ENCODE measurements at regions not wholly inside any gene's neighbourhood (a gene's known extent, or its start where the extent isn't known, plus 50 kb on each side); places are given as distances from the start of the nearest gene placed in this dataset.

GRCh38 chr6:79763301-79763700 lies 132.2 kb downstream of the SH3BGRL2 start:
- no peak for DNase-seq

- DNase-seq = no peak
Measured at GRCh38 chr6:79762370-79762769, 131.2 kb downstream of the SH3BGRL2 start.

GRCh38 chr6:79756496-79756895 lies 125.4 kb downstream of the SH3BGRL2 start:
- DNase-seq = no peak

GRCh38 chr6:79755967-79756366 lies 124.8 kb downstream of the SH3BGRL2 start:
- DNase-seq = no peak

All from central memory CD4-positive, alpha-beta T cell (primary cell).